KBM-7 (cell line): ENCODE measurements at regions not wholly inside any gene's neighbourhood (a gene's known extent, or its start where the extent isn't known, plus 50 kb on each side); places are given as distances from the start of the nearest gene placed in this dataset.

Experiments used
- DNase-seq: peaks from one replicate; pipeline ENCODE4 v3.0.0-alpha.2; 2015
- in situ Hi-C: fragments of 300-500 bp; cut with MboI; formaldehyde crosslinking; loops from 2 replicates; pipeline ENCODE4 v1.14.3; 2020; ENCODE audit warnings: low sequenced_read_pairs, low pct_unique_long_range_greater_than_20kb, mixed read lengths

DNA sequence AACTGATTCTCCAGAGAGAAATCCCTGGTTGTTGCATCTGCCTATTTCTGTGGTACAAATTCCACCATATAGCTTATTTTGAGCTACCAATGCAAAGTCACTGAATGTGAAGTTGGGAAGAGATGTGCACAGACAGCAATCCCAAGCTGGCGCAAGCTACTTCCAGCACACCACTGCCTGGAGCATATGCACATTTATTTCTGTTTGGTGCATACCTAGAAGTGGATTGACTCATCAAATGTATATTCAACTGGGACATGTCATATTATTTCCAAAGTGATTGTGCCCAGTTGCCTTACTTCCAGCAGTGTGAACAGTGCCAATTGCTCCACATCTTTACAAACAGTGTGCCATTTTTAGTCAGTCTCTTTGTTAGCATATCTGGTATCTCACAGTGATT is 58.2 kb upstream of the PLD5 start:
- DNase-seq, result no peak
- in situ Hi-C loops, result no loop called here

DNA sequence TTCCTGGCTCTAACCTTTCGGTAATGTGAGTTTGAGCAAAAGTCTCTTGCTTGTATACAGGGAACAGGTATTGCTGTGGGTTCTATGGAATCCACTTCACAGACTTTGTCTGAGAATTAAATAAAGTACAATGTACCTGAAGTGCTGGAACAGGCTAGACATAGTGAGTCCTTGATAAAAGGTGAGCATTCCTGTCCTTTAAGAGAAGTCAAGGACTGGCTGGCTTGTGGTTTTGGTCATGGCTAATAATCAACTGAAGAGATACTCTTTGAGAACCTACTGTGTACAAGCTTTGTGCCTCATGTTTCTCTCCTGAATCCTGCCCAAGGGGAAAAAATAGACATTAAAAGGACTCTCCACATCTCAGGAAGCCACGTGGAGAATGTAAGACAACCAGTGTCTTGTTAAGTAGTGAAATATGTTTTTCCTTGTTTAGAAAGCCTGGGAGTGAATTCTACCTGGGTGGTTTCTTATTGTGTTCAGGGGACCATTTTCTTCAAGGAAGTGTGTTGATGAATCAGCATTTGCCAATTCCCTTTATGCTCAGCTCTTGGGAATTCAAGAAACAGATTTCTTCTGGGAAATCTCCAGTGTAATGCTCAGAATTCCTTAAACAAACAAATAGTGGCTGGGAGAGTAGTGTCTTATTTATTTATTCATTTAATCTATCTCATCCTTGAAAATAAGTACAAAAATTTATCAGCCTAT is 55.2 kb upstream of the PLD5 start:
- in situ Hi-C loops, result no loop called here
- DNase-seq, result no peak
